ENCODE measurements at regions not wholly inside any gene's neighbourhood (a gene's known extent, or its start where the extent isn't known, plus 50 kb on each side); places are given as distances from the start of the nearest gene placed in this dataset.

DNA sequence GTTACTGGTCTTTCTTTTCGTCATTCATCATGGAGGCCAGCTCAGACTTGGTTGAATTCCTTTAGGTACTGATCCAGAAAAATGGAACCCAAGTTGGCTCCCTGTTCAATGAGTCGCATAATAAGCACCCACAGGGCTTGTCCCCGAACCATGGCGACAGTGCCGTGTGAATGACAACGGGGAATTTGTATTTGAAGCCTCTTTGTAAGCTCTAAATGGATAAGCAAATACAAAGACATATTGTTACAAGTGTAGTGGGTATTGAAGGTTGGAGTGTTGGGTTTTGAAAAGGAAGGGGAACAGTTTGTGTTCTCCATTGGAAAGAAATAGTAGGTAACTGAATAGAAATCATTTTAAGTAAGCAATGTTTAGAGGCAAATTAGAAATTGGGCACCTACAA lies 288.9 kb downstream of the SLC4A3 start:
- Histone ChIP-seq H3K27me3 (replicated peaks) (no peaks in the 10 kb centered on the region), H3K36me3 (replicated peaks) (no peaks in the 10 kb centered on the region), H3K27ac (no peak overlapping the region), H3K4me3 (ENCODE audit: low read depth, low read length) (no peak overlapping the region)
- DNase-seq: no peak
- in situ Hi-C loops (cut with HindIII; ENCODE audit: low pct_ligation_motif_present, low sequenced_read_pairs): no loop called here
- TF ChIP-seq, protein P1, sequence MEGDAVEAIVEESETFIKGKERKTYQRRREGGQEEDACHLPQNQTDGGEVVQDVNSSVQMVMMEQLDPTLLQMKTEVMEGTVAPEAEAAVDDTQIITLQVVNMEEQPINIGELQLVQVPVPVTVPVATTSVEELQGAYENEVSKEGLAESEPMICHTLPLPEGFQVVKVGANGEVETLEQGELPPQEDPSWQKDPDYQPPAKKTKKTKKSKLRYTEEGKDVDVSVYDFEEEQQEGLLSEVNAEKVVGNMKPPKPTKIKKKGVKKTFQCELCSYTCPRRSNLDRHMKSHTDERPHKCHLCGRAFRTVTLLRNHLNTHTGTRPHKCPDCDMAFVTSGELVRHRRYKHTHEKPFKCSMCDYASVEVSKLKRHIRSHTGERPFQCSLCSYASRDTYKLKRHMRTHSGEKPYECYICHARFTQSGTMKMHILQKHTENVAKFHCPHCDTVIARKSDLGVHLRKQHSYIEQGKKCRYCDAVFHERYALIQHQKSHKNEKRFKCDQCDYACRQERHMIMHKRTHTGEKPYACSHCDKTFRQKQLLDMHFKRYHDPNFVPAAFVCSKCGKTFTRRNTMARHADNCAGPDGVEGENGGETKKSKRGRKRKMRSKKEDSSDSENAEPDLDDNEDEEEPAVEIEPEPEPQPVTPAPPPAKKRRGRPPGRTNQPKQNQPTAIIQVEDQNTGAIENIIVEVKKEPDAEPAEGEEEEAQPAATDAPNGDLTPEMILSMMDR (IDR thresholded peaks at IDR 0.05; ENCODE audit: low read depth, low read length, missing control alignments): no peak

DNA sequence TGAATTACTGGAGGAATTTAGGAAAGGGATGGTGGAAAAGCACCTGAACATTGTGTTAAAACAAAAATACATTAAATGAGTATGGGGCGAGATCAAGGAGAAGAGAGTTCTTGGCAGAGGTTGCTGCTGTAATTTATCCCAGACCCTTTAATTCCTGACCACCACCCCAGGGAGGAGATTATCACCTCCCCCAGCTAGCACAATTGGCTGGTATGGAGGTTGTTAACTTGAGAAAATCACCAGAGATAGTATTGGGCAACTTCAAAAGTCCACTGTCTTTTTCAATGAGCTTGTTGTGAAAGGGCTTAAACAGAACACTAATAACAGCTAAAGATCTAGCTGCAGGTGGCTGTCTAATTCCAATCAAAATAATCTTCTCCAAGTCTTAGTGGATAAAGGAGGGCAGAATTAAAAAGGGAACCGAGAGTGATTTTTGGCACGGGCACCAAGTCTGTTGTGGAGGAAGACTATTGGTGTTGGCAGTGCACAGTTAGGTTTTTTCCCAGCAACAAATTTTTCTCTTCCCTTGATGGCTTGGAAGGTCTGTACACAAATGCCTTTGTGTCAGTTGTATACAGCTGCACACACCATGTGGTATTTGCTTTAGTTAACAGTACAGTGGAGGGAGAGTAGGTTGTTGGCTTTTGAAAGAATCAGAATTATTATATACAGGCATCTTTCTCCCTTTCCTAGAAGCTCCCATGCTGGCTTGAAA lies 289.5 kb downstream of the SLC4A3 start:
- TF ChIP-seq, protein P1 (IDR thresholded peaks at IDR 0.05; ENCODE audit: low read depth, low read length, missing control alignments): no peak
- Histone ChIP-seq H3K27ac (no peak overlapping the region), H3K27me3 (replicated peaks) (no peaks in the 10 kb centered on the region), H3K4me3 (ENCODE audit: low read depth, low read length) (no peak overlapping the region), H3K36me3 (replicated peaks) (no peaks in the 10 kb centered on the region)
- no peak for DNase-seq
- in situ Hi-C loops (cut with HindIII; ENCODE audit: low pct_ligation_motif_present, low sequenced_read_pairs): no loop called here

DNA sequence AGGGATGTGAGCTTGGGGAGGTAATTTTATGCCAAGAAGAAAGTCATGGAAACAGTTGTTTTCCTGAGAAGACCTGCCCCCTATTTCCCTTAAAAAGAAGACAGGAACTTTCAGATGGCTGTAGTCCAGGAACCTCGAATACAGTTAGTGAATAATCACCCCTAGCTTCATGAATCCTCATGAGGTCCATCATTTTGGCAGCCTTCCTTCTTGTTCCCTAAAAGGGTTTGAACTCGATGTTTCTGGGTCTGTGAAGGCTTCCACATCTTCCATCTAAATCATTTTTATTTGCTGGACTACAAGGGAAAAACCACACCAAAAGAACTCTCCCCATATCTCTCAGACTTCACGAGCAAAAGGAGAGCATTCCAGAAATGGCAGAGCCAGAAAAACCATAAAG lies 290.8 kb downstream of the SLC4A3 start:
- DNase-seq: no peak
- in situ Hi-C loops (cut with HindIII; ENCODE audit: low pct_ligation_motif_present, low sequenced_read_pairs): no loop called here
- Histone ChIP-seq H3K4me3 (ENCODE audit: low read depth, low read length) (no peak overlapping the region), H3K27ac (no peak overlapping the region), H3K27me3 (replicated peaks) (no peaks in the 10 kb centered on the region), H3K36me3 (replicated peaks) (no peaks in the 10 kb centered on the region)
- TF ChIP-seq, protein P1 (IDR thresholded peaks at IDR 0.05; ENCODE audit: low read depth, low read length, missing control alignments): no peak

DNA sequence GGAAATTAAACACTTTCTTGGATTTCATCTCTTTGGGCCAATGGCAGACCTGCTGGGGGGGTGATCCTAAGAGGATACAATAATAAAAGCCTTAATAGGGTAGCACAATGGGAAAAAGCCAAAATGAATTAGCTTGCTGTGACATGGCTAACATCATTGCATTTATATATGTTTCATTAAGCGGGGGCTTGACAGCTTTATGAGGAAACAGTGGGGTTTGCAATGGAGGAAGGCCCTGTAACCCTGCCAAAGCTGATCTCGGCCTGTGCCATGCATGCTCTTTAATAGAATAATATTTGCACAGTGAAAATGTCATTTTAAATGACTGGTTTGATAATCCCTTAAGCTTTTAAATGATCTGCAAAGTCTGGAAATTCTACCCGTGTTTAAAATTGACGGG lies 291.5 kb downstream of the SLC4A3 start:
- TF ChIP-seq, protein P1 (IDR thresholded peaks at IDR 0.05; ENCODE audit: low read depth, low read length, missing control alignments): no peak
- DNase-seq: no peak
- Histone ChIP-seq H3K36me3 (replicated peaks) (no peaks in the 10 kb centered on the region), H3K4me3 (ENCODE audit: low read depth, low read length) (no peak overlapping the region), H3K27ac (no peak overlapping the region), H3K27me3 (replicated peaks) (no peaks in the 10 kb centered on the region)
- in situ Hi-C loops (cut with HindIII; ENCODE audit: low pct_ligation_motif_present, low sequenced_read_pairs): no loop called here

DNA sequence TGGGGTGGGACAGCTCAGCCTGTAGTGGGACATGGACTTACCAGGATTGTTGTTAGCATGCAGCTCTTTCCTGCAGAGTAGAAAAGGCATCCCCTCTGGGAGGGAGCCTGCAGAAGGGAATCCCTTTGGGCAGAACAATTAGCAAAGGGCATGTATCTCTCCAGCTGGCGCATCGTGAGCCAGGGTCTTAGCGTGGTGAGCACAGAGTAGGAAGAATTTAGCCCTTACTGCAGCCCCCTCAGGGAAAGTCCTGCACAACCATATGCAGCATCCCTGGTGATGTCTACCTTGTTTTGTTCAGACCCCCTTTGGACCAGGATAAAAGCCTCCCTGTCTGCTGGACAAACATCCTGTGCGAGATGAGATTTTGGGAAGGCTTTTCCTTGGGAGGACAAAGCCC lies 292.1 kb downstream of the SLC4A3 start:
- in situ Hi-C loops (cut with HindIII; ENCODE audit: low pct_ligation_motif_present, low sequenced_read_pairs): no loop called here
- H3K4me3 ChIP-seq (ENCODE audit: low read depth, low read length): no peak overlapping the region
- H3K27ac ChIP-seq: no peak overlapping the region
- H3K36me3 ChIP-seq (replicated peaks): no peaks in the 10 kb centered on the region
- DNase-seq: no peak
- H3K27me3 ChIP-seq (replicated peaks): no peaks in the 10 kb centered on the region
- TF ChIP-seq, protein P1 (IDR thresholded peaks at IDR 0.05; ENCODE audit: low read depth, low read length, missing control alignments): no peak

DNA sequence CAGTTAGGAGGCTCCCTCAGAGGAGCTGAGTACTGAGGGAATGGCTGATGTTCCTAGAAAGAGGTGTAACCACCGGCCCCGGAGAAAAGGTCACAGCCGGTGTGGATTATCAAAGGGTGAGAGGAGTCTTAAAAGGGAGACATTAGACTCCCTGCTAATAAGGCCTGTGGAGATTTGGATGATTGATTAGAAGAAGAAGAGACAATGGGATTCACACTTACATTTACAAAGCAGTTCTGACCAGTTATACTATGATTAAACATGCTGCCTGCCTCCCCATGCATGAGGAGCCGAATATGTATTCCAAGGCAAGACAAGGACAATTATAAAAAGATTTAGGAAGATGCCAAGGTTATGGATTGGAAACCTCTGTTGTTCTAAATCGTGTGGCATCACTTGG lies 302.4 kb downstream of the SLC4A3 start:
- H3K27me3 ChIP-seq (replicated peaks): no peaks in the 10 kb centered on the region
- no peaks in the 10 kb centered on the region for H3K36me3 ChIP-seq (replicated peaks)
- no peak overlapping the region for H3K27ac ChIP-seq
- no peak overlapping the region for H3K4me3 ChIP-seq (ENCODE audit: low read depth, low read length)
- in situ Hi-C loops (cut with HindIII; ENCODE audit: low pct_ligation_motif_present, low sequenced_read_pairs): no loop called here
- no peak for DNase-seq
- TF ChIP-seq, protein P1 (IDR thresholded peaks at IDR 0.05; ENCODE audit: low read depth, low read length, missing control alignments): no peak
